Endothelial cell of umbilical vein (primary cell): ENCODE measurements at regions not wholly inside any gene's neighbourhood (a gene's known extent, or its start where the extent isn't known, plus 50 kb on each side); places are given as distances from the start of the nearest gene placed in this dataset.

ENCODE experiments used
- BruUV-seq: library from RNA; stranded (reverse); fragments of 400-500 nt; replicated peaks from 2 replicates; lab custom pipeline; 2021; lab: Mats Ljungman, UMichigan
- CTCF ChIA-PET: fragments of 300-600, 350-600 bp; sonication (Branson Sonifier 250); formaldehyde crosslinking; loops from one replicate; lab custom pipeline; 2021; ENCODE audit warnings: antibody characterized with exemption, inconsistent platforms; lab: Charles Lee
- POLR2A ChIA-PET: fragments of 300-600, 350-600 bp; sonication (Branson Sonifier 250); formaldehyde crosslinking; loops from one replicate; lab custom pipeline; 2021; ENCODE audit warnings: antibody characterized with exemption, inconsistent platforms; lab: Charles Lee
- DNase-seq: peaks from one replicate; pipeline ENCODE4 v3.0.0-alpha.2; 2011; ENCODE audit warnings: low read depth, low spot score
- FAIRE-seq: peaks from 2 replicates; lab custom pipeline; 2011; peaks lifted over from hg19 to GRCh38; lab: Jason Lieb, UNC
- H2AFZ ChIP-seq: 2 replicates; pipeline ENCODE4 v1.6.0; 2012; ENCODE audit warnings: low read depth, low read length, control low read depth, inconsistent platforms
- H3K27ac ChIP-seq: 2 replicates; pipeline ENCODE4 v1.5.1; 2011; ENCODE audit warnings: low read depth, mild to moderate bottlenecking, control low read depth, low read length, moderate library complexity; ENCODE audit not compliant: insufficient read depth
- H3K27me3 ChIP-seq, 2 experiments: 2 replicates each; pipeline versions ENCODE4 v1.6.0 to v1.6.1; 2011; ENCODE audit warnings: low read length in 2 of 2, mixed read lengths in 1 of 2; ENCODE audit not compliant: control insufficient read depth in 2 of 2, insufficient read depth in 2 of 2
- H3K36me3 ChIP-seq, 2 experiments: 2 replicates in 1 of 2; 3 replicates in 1 of 2; pipeline ENCODE4 v1.5.1; 2011; ENCODE audit warnings: low read length in 2 of 2, mild to moderate bottlenecking in 1 of 2, moderate library complexity in 1 of 2; ENCODE audit not compliant: control insufficient read depth in 2 of 2, insufficient read depth in 2 of 2; ENCODE audit errors: extremely low read depth in 1 of 2
- H3K4me1 ChIP-seq: 3 replicates; pipeline ENCODE4 v1.5.1; 2011; ENCODE audit warnings: mild to moderate bottlenecking, low read length; ENCODE audit not compliant: control insufficient read depth, insufficient read depth; ENCODE audit errors: extremely low read depth
- H3K4me2 ChIP-seq: 2 replicates; pipeline ENCODE4 v1.6.1; 2011; ENCODE audit warnings: low read length, control low read depth, mixed read lengths; ENCODE audit not compliant: insufficient read depth
- H3K4me3 ChIP-seq, 3 experiments: fragments of 200-600 bp in 1 of 3; sonication (generic), shearing (Covaris generic) in 1 of 3; replicated peaks in 1 of 3; 2 replicates each; pipeline ENCODE4 v1.5.1; 2011 to 2016; ENCODE audit warnings: control low read depth in 3 of 3, low read length in 3 of 3, mild to moderate bottlenecking in 2 of 3, inconsistent platforms in 1 of 3, low read depth in 1 of 3, moderate library complexity in 1 of 3; ENCODE audit not compliant: insufficient read depth in 1 of 3
- H3K79me2 ChIP-seq: 2 replicates; pipeline ENCODE4 v1.6.0; 2012; ENCODE audit warnings: low read length, inconsistent platforms; ENCODE audit not compliant: control insufficient read depth, insufficient read depth
- H3K9ac ChIP-seq: replicated peaks from 2 replicates; pipeline ENCODE3; 2011; ENCODE audit warnings: low read length, control low read depth; ENCODE audit not compliant: insufficient read depth; ENCODE audit errors: extremely low read depth
- H3K9me1 ChIP-seq: replicated peaks from 3 replicates; pipeline ENCODE4 v1.6.0; 2011; ENCODE audit warnings: mild to moderate bottlenecking, low read length; ENCODE audit not compliant: control insufficient read depth, insufficient read depth; ENCODE audit errors: extremely low read depth
- H3K9me3 ChIP-seq: replicated peaks from 2 replicates; pipeline ENCODE4 v1.5.1; 2012; ENCODE audit warnings: low read length, inconsistent platforms; ENCODE audit not compliant: control insufficient read depth, insufficient read depth
- H4K20me1 ChIP-seq: replicated peaks from 2 replicates; pipeline ENCODE3; 2011; ENCODE audit warnings: mild to moderate bottlenecking, low read length; ENCODE audit not compliant: control insufficient read depth, insufficient read depth; ENCODE audit errors: extremely low read depth
- CTCF ChIP-seq, 2 donors: IDR thresholded peaks; 1 replicate in 1 of 2; 2 replicates in 1 of 2; pipeline ENCODE4 v1.5.1; 2011; ENCODE audit warnings: low read length in 2 of 2, mild to moderate bottlenecking in 2 of 2, moderate library complexity in 2 of 2, control low read depth in 1 of 2, inconsistent platforms in 1 of 2, low read depth in 1 of 2; ENCODE audit not compliant: insufficient read depth in 1 of 2; ENCODE audit errors: extremely low read depth in 1 of 2
- EZH2 ChIP-seq: IDR thresholded peaks from 2 replicates; pipeline ENCODE4 v1.6.1; 2012; ENCODE audit warnings: borderline replicate concordance, low read depth, mild to moderate bottlenecking, moderate library complexity, low read length, inconsistent platforms; ENCODE audit not compliant: severe bottlenecking
- FOS ChIP-seq: IDR thresholded peaks from 2 replicates; pipeline ENCODE4 v1.6.1; 2011; ENCODE audit warnings: mild to moderate bottlenecking, low read length, moderate library complexity, borderline replicate concordance; ENCODE audit not compliant: insufficient read depth
- GATA2 ChIP-seq: IDR thresholded peaks from 2 replicates; pipeline ENCODE4 v1.7.0; 2011; ENCODE audit warnings: low read depth, mild to moderate bottlenecking, moderate library complexity, mixed read lengths, low read length; ENCODE audit not compliant: insufficient read length, insufficient read depth
- JUN ChIP-seq: IDR thresholded peaks from 2 replicates; pipeline ENCODE4 v1.6.1; 2011; ENCODE audit warnings: borderline replicate concordance, low read depth; ENCODE audit not compliant: insufficient read length, insufficient read depth
- MYC ChIP-seq: IDR thresholded peaks from one replicate; pipeline ENCODE4 v1.6.1; 2011; ENCODE audit warnings: mild to moderate bottlenecking, low read depth, low read length
- POLR2A ChIP-seq: IDR thresholded peaks from 2 replicates; pipeline ENCODE4 v1.6.1; 2012; ENCODE audit warnings: low read depth, mild to moderate bottlenecking, control low read depth, low read length
- POLR2AphosphoS5 ChIP-seq: IDR thresholded peaks from 2 replicates; pipeline ENCODE4 v1.6.1; 2012; ENCODE audit warnings: low read depth, mild to moderate bottlenecking, control low read depth, low read length, moderate library complexity; ENCODE audit not compliant: insufficient read depth
- dilution Hi-C: fragments of 300-500 bp; cut with MboI; formaldehyde crosslinking; loops from one replicate; pipeline ENCODE4 v1.15.0; 2019; ENCODE audit warnings: low sequenced_read_pairs; ENCODE audit not compliant: extremely low pct_ligation_motif_present
- intact Hi-C: fragments of 100-400 bp; cut with micrococcal nuclease; formaldehyde crosslinking; loops from one replicate; pipeline ENCODE4 v1.10.0; 2022
- TF ChIP-seq, protein P1 (sequence below): IDR thresholded peaks from 2 replicates; pipeline ENCODE4 v1.6.1; 2011; ENCODE audit not compliant: insufficient read depth, insufficient read length

GRCh38 chr3:18113417-18113816 lies 311.7 kb downstream of the SATB1 start:
- H2AFZ ChIP-seq, result no peak overlapping the region

More at GRCh38 chr3:18113417-18113816, 311.7 kb downstream of the SATB1 start:
- Histone ChIP-seq H3K79me2 (no peaks in the 10 kb centered on the region), H3K9me1 (no peaks in the 10 kb centered on the region), H3K9me3 (no peaks in the 10 kb centered on the region), H3K9ac (no peak overlapping the region), H3K27ac (no peak overlapping the region), H3K4me2 (no peak overlapping the region), H3K4me1 (no peaks in the 10 kb centered on the region), H3K4me3 (no peak overlapping the region), H3K36me3 (no peaks in the 10 kb centered on the region), H4K20me1 (no peaks in the 10 kb centered on the region), H3K27me3 (no peaks in the 10 kb centered on the region)
- ChIA-PET POLR2A (no interaction called here), CTCF (no interaction called here)
- FAIRE-seq, result no peak
- no peak for TF ChIP-seq CTCF (IDR thresholded peaks at IDR 0.05; ENCODE audit: extremely low read depth in 1 of 2, insufficient read depth in 1 of 2, low read depth in 1 of 2, low read length in 2 of 2)
- no peak for TF ChIP-seq JUN
- no peak for TF ChIP-seq FOS
- no peak for TF ChIP-seq POLR2AphosphoS5
- TF ChIP-seq, protein P1, sequence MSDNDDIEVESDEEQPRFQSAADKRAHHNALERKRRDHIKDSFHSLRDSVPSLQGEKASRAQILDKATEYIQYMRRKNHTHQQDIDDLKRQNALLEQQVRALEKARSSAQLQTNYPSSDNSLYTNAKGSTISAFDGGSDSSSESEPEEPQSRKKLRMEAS, result no peak
- no peak for TF ChIP-seq MYC
- TF ChIP-seq POLR2A, result no peak
- TF ChIP-seq GATA2, result no peak
- no peak for TF ChIP-seq EZH2
- intact Hi-C loops (no loop called here), dilution Hi-C loops (no loop called here)
- no TSS peak for BruUV-seq
- no peak for DNase-seq
